ENCODE measurements at regions not wholly inside any gene's neighbourhood (a gene's known extent, or its start where the extent isn't known, plus 50 kb on each side); places are given as distances from the start of the nearest gene placed in this dataset.

DNA sequence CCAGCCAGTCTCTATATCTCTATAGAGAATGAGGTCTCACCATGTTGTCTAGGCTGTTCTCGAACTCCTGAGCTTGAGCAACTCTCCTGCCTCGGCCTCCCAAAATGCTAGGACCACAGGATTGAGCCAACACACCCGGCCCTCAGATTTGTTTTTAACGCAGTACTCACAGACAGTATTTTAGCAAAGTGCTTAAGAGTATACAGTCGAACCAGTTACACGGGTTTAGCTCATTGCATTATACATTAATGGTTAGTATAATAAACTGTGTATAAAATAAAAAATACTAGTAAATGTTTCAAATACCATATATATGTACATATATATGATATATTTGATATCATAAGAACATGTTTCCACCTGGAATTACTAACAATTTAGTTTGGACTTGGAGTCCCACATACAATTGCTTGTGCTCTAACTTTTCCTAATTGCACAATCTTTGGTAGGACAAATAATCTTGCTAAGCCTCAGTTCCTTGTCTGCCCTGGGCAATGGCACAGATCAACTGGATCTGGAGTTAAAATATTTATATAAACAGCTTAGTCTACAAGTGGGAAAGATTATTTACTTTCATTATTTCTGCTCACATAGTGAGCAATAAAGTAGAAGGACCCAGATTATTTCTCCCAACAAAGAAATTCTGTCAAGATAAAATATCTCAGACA lies 508.9 kb upstream of the LRATD1 start (continued):
- TF ChIP-seq, protein P1, sequence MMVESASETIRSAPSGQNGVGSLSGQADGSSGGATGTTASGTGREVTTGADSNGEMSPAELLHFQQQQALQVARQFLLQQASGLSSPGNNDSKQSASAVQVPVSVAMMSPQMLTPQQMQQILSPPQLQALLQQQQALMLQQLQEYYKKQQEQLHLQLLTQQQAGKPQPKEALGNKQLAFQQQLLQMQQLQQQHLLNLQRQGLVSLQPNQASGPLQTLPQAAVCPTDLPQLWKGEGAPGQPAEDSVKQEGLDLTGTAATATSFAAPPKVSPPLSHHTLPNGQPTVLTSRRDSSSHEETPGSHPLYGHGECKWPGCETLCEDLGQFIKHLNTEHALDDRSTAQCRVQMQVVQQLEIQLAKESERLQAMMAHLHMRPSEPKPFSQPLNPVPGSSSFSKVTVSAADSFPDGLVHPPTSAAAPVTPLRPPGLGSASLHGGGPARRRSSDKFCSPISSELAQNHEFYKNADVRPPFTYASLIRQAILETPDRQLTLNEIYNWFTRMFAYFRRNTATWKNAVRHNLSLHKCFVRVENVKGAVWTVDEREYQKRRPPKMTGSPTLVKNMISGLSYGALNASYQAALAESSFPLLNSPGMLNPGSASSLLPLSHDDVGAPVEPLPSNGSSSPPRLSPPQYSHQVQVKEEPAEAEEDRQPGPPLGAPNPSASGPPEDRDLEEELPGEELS (CRISPR knock-in tag; IDR thresholded peaks at IDR 0.05): no peak
- TF ChIP-seq, protein P2, sequence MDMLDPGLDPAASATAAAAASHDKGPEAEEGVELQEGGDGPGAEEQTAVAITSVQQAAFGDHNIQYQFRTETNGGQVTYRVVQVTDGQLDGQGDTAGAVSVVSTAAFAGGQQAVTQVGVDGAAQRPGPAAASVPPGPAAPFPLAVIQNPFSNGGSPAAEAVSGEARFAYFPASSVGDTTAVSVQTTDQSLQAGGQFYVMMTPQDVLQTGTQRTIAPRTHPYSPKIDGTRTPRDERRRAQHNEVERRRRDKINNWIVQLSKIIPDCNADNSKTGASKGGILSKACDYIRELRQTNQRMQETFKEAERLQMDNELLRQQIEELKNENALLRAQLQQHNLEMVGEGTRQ (CRISPR knock-in tag; IDR thresholded peaks at IDR 0.05): no peak

DNA sequence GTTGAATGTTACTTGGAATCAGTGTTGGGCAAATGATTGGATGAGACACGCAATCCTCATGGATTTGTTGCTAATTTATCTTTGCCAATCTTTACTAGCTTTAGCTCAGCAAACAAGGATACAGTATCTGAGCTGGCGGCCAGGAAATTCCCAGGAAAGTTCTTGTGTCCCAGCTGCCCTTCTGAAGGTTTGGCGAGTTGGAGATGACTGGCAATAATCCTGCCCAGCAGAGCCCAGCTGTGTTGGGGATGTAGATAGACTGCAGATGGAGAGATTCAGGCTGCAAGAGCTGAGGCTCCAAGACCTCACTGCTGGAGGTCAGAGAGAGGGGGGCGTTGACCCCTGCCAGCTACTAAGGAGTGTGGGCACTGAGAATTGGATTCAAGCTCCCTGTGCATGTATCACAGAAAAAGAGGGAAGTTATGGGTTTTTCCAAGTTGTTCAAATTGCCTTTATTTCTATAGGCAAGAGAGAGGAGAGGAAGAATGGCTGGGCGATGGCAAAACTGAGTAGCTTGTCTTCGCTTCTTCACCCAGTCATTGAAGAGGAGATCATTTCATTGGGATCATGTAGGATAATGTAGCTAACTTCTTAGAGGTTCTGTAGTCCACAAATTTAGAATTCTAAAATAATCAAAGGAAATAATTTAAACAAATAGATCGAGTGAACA lies 506.8 kb upstream of the LRATD1 start:
- CTCF ChIA-PET: no interaction called here
- H3K4me1 Mint-ChIP-seq: no peaks in the 10 kb centered on the region
- TF ChIP-seq ZNF396 (CRISPR knock-in tag; IDR thresholded peaks at IDR 0.05; ENCODE audit: borderline replicate concordance) (no peak), ZNF671 (CRISPR knock-in tag; IDR thresholded peaks at IDR 0.05) (no peak), SOX15 (CRISPR knock-in tag; IDR thresholded peaks at IDR 0.05) (no peak), JUN (CRISPR knock-in tag; IDR thresholded peaks at IDR 0.05) (no peak), GRHL2 (CRISPR knock-in tag; IDR thresholded peaks at IDR 0.05; ENCODE audit: insufficient replicate concordance, severe bottlenecking) (no peak), ZNF263 (CRISPR knock-in tag; IDR thresholded peaks at IDR 0.05; ENCODE audit: low read depth) (no peak), MXD4 (CRISPR knock-in tag; IDR thresholded peaks at IDR 0.05; ENCODE audit: borderline replicate concordance) (no peak), FOXJ3 (CRISPR knock-in tag; IDR thresholded peaks at IDR 0.05; ENCODE audit: borderline replicate concordance) (no peak), JAZF1 (CRISPR knock-in tag; IDR thresholded peaks at IDR 0.05) (no peak)
- TF ChIP-seq, protein P3, sequence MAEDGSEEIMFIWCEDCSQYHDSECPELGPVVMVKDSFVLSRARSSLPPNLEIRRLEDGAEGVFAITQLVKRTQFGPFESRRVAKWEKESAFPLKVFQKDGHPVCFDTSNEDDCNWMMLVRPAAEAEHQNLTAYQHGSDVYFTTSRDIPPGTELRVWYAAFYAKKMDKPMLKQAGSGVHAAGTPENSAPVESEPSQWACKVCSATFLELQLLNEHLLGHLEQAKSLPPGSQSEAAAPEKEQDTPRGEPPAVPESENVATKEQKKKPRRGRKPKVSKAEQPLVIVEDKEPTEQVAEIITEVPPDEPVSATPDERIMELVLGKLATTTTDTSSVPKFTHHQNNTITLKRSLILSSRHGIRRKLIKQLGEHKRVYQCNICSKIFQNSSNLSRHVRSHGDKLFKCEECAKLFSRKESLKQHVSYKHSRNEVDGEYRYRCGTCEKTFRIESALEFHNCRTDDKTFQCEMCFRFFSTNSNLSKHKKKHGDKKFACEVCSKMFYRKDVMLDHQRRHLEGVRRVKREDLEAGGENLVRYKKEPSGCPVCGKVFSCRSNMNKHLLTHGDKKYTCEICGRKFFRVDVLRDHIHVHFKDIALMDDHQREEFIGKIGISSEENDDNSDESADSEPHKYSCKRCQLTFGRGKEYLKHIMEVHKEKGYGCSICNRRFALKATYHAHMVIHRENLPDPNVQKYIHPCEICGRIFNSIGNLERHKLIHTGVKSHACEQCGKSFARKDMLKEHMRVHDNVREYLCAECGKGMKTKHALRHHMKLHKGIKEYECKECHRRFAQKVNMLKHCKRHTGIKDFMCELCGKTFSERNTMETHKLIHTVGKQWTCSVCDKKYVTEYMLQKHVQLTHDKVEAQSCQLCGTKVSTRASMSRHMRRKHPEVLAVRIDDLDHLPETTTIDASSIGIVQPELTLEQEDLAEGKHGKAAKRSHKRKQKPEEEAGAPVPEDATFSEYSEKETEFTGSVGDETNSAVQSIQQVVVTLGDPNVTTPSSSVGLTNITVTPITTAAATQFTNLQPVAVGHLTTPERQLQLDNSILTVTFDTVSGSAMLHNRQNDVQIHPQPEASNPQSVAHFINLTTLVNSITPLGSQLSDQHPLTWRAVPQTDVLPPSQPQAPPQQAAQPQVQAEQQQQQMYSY (CRISPR knock-in tag; IDR thresholded peaks at IDR 0.05): no peak
- TF ChIP-seq, protein P4, sequence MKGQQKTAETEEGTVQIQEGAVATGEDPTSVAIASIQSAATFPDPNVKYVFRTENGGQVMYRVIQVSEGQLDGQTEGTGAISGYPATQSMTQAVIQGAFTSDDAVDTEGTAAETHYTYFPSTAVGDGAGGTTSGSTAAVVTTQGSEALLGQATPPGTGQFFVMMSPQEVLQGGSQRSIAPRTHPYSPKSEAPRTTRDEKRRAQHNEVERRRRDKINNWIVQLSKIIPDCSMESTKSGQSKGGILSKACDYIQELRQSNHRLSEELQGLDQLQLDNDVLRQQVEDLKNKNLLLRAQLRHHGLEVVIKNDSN (CRISPR knock-in tag; IDR thresholded peaks at IDR 0.05): no peak
- TF ChIP-seq, protein P5, sequence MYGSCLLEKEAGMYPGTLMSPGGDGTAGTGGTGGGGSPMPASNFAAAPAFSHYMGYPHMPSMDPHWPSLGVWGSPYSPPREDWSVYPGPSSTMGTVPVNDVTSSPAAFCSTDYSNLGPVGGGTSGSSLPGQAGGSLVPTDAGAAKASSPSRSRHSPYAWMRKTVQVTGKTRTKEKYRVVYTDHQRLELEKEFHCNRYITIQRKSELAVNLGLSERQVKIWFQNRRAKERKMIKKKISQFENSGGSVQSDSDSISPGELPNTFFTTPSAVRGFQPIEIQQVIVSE (CRISPR knock-in tag; IDR thresholded peaks at IDR 0.05; ENCODE audit: borderline replicate concordance): no peak
- TF ChIP-seq, protein P6, sequence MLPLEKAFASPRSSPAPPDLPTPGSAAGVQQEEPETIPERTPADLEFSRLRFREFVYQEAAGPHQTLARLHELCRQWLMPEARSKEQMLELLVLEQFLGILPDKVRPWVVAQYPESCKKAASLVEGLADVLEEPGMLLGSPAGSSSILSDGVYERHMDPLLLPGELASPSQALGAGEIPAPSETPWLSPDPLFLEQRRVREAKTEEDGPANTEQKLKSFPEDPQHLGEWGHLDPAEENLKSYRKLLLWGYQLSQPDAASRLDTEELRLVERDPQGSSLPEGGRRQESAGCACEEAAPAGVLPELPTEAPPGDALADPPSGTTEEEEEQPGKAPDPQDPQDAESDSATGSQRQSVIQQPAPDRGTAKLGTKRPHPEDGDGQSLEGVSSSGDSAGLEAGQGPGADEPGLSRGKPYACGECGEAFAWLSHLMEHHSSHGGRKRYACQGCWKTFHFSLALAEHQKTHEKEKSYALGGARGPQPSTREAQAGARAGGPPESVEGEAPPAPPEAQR (CRISPR knock-in tag; IDR thresholded peaks at IDR 0.05): no peak
- TF ChIP-seq, protein P1 (CRISPR knock-in tag; IDR thresholded peaks at IDR 0.05): no peak
- TF ChIP-seq, protein P7, sequence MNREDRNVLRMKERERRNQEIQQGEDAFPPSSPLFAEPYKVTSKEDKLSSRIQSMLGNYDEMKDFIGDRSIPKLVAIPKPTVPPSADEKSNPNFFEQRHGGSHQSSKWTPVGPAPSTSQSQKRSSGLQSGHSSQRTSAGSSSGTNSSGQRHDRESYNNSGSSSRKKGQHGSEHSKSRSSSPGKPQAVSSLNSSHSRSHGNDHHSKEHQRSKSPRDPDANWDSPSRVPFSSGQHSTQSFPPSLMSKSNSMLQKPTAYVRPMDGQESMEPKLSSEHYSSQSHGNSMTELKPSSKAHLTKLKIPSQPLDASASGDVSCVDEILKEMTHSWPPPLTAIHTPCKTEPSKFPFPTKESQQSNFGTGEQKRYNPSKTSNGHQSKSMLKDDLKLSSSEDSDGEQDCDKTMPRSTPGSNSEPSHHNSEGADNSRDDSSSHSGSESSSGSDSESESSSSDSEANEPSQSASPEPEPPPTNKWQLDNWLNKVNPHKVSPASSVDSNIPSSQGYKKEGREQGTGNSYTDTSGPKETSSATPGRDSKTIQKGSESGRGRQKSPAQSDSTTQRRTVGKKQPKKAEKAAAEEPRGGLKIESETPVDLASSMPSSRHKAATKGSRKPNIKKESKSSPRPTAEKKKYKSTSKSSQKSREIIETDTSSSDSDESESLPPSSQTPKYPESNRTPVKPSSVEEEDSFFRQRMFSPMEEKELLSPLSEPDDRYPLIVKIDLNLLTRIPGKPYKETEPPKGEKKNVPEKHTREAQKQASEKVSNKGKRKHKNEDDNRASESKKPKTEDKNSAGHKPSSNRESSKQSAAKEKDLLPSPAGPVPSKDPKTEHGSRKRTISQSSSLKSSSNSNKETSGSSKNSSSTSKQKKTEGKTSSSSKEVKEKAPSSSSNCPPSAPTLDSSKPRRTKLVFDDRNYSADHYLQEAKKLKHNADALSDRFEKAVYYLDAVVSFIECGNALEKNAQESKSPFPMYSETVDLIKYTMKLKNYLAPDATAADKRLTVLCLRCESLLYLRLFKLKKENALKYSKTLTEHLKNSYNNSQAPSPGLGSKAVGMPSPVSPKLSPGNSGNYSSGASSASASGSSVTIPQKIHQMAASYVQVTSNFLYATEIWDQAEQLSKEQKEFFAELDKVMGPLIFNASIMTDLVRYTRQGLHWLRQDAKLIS (CRISPR knock-in tag; IDR thresholded peaks at IDR 0.05; ENCODE audit: borderline replicate concordance): no peak

More for the DNA sequence above, 506.8 kb upstream of the LRATD1 start:
- POLR2A ChIA-PET: interaction anchor here (0.5 kb wide), 1 partner anchor 158 kb away, joined by 5 read pairs; no protein-coding TSS in a partner anchor
- Mint-ChIP-seq H3K9me3 (peaks cover 18% of the 10 kb centered on the region), H3K27me3 (ENCODE audit: low read depth) (no peaks in the 10 kb centered on the region), H3K27ac (no peak overlapping the region), H3K36me3 (peaks cover 6% of the 10 kb centered on the region; the same call in 1 of the 2 replicates), H3K4me3 (no peak overlapping the region)
- ATAC-seq (no peak), DNase-seq (ENCODE audit: low spot score) (no peak)

All from WTC11 (cell line).